GM13976 (cell line): ENCODE measurements at regions not wholly inside any gene's neighbourhood (a gene's known extent, or its start where the extent isn't known, plus 50 kb on each side); places are given as distances from the start of the nearest gene placed in this dataset.

Experiments
- DNase-seq: peaks from one replicate; pipeline ENCODE4 v3.0.0; 2012; ENCODE audit warnings: low spot score
- CTCF ChIP-seq: IDR thresholded peaks from 2 replicates; pipeline ENCODE4 v1.5.1; 2012; ENCODE audit warnings: borderline replicate concordance, mild to moderate bottlenecking; ENCODE audit not compliant: insufficient read depth; ENCODE audit errors: extremely low read depth, missing control alignments, control extremely low read depth
- in situ Hi-C: fragments of 300-500 bp; cut with MboI; formaldehyde crosslinking; loops from one replicate; pipeline ENCODE4 v1.12.0; 2022; ENCODE audit warnings: low sequenced_read_pairs, mixed read lengths, inconsistent platforms; ENCODE audit not compliant: unreplicated experiment

- in situ Hi-C loops, result no loop called here
- DNase-seq, result no peak
Observed at GRCh38 chr11:23673366-23673765, 813.1 kb upstream of the CCDC179 start.

GRCh38 chr11:23674866-23675265 lies 814.6 kb upstream of the CCDC179 start:
- in situ Hi-C loops, result no loop called here
- TF ChIP-seq CTCF, result no peak
- DNase-seq, result no peak

More at GRCh38 chr11:23673366-23673765, 813.1 kb upstream of the CCDC179 start:
- no peak for TF ChIP-seq CTCF

GRCh38 chr11:23679041-23679440 lies 817.8 kb upstream of the LUZP2 start:
- no peak for TF ChIP-seq CTCF
- in situ Hi-C loops, result no loop called here
- DNase-seq, result no peak

- no peak for TF ChIP-seq CTCF
- no peak for DNase-seq
- in situ Hi-C loops, result no loop called here
Observed at GRCh38 chr11:23679981-23680380, 816.9 kb upstream of the LUZP2 start.

GRCh38 chr11:23680488-23681230 lies 816.2 kb upstream of the LUZP2 start:
- TF ChIP-seq CTCF, result no peak
- DNase-seq, result no peak
- in situ Hi-C loops, result no loop called here

- in situ Hi-C loops, result no loop called here
- no peak for TF ChIP-seq CTCF
- DNase-seq, result no peak
Observed at GRCh38 chr11:23684701-23685100, 812.2 kb upstream of the LUZP2 start.

GRCh38 chr11:23687991-23688390 lies 808.9 kb upstream of the LUZP2 start:
- TF ChIP-seq CTCF, result no peak
- no peak for DNase-seq
- in situ Hi-C loops, result no loop called here
